MM.1S (cell line): ENCODE measurements at regions not wholly inside any gene's neighbourhood (a gene's known extent, or its start where the extent isn't known, plus 50 kb on each side); places are given as distances from the start of the nearest gene placed in this dataset.

Experiments used
- CTCF ChIP-seq: fragments of 300-600 bp; sonication (generic); IDR thresholded peaks from 2 replicates; pipeline ENCODE4 v1.5.1; 2016; ENCODE audit warnings: antibody characterized with exemption, low read length, mixed read lengths
- EZH2phosphoT487 ChIP-seq: fragments of 300-600 bp; sonication (generic); IDR thresholded peaks from 2 replicates; pipeline ENCODE4 v1.6.1; 2018; ENCODE audit warnings: antibody characterized with exemption, low read length

GRCh38 chr7:116148108-116148507 lies 62.2 kb upstream of the TES start:
- TF ChIP-seq CTCF, result no peak
- TF ChIP-seq EZH2phosphoT487, result no peak
